H1 (cell line): ENCODE measurements at regions not wholly inside any gene's neighbourhood (a gene's known extent, or its start where the extent isn't known, plus 50 kb on each side); places are given as distances from the start of the nearest gene placed in this dataset.

Experiments
- CTCF ChIA-PET: fragments of 300-600 bp; sonication (Branson Sonifier 250); formaldehyde crosslinking; loops from one replicate; lab custom pipeline; 2021; ENCODE audit not compliant: partially characterized antibody; lab: Charles Lee
- POLR2A ChIA-PET: fragments of 300-600 bp; sonication (Branson Sonifier 250); formaldehyde crosslinking; loops from one replicate; lab custom pipeline; 2021; ENCODE audit warnings: inconsistent platforms; ENCODE audit not compliant: partially characterized antibody; lab: Charles Lee
- DNase-seq, 2 experiments: peaks; one replicate each; pipeline versions ENCODE4 v3.0.0 to v3.0.0-alpha.2; 2010 to 2022; ENCODE audit warnings: low spot score in 2 of 2, low read depth in 1 of 2, mixed read lengths in 1 of 2
- FAIRE-seq: peaks from 2 replicates; lab custom pipeline; 2011; peaks lifted over from hg19 to GRCh38; lab: Jason Lieb, UNC
- H2AFZ ChIP-seq: 2 replicates; pipeline ENCODE4 v1.8.1; 2012; ENCODE audit warnings: low read length, inconsistent platforms
- H2AK5ac ChIP-seq: 2 replicates; pipeline ENCODE4 v1.6.1; 2013; ENCODE audit warnings: low read depth, low read length
- H2BK120ac ChIP-seq: replicated peaks from 2 replicates; pipeline ENCODE3; 2013; ENCODE audit warnings: low read depth, low read length, inconsistent platforms
- H2BK12ac ChIP-seq: 2 replicates; pipeline ENCODE4 v1.6.1; 2013; ENCODE audit warnings: low read depth, low read length
- H2BK15ac ChIP-seq: 2 replicates; pipeline ENCODE4 v1.6.1; 2013; ENCODE audit warnings: low read length
- H2BK20ac ChIP-seq: 2 replicates; pipeline ENCODE4 v1.6.1; 2013; ENCODE audit warnings: low read length
- H2BK5ac ChIP-seq: 2 replicates; pipeline ENCODE4 v1.6.1; 2013; ENCODE audit warnings: low read depth, low read length
- H3K14ac ChIP-seq: 2 replicates; pipeline ENCODE4 v1.6.1; 2013; ENCODE audit warnings: inconsistent platforms; ENCODE audit not compliant: insufficient read length
- H3K18ac ChIP-seq: 2 replicates; pipeline ENCODE4 v1.6.1; 2013; ENCODE audit warnings: low read length; ENCODE audit errors: extremely low read depth
- H3K23ac ChIP-seq: 2 replicates; pipeline ENCODE4 v1.6.1; 2013; ENCODE audit warnings: inconsistent platforms; ENCODE audit not compliant: insufficient read length
- H3K23me2 ChIP-seq: 2 replicates; pipeline ENCODE4 v1.6.1; 2013; ENCODE audit warnings: low read depth, low read length
- H3K27ac ChIP-seq: 2 replicates; pipeline ENCODE4 v1.6.1; 2011; ENCODE audit warnings: low read depth, low read length, inconsistent platforms
- H3K27me3 ChIP-seq, 4 experiments: replicated peaks in 1 of 4; 1 replicate in 1 of 4; 2 replicates in 3 of 4; pipeline versions ENCODE4 v1.6.1 to v1.8.1; 2011 to 2013; ENCODE audit warnings: low read length in 3 of 4, mild to moderate bottlenecking in 3 of 4, inconsistent platforms in 2 of 4, mixed read lengths in 2 of 4, moderate library complexity in 1 of 4; ENCODE audit not compliant: control insufficient read depth in 3 of 4, insufficient read depth in 3 of 4; ENCODE audit errors: extremely low read depth in 1 of 4
- H3K36me3 ChIP-seq, 4 experiments: 2 replicates each; pipeline versions ENCODE4 v1.6.1 to v1.8.1; 2011 to 2013; ENCODE audit warnings: mild to moderate bottlenecking in 4 of 4, low read length in 3 of 4, moderate library complexity in 2 of 4, control low read depth in 1 of 4, inconsistent platforms in 1 of 4; ENCODE audit not compliant: insufficient read depth in 4 of 4, control insufficient read depth in 2 of 4
- H3K4ac ChIP-seq: replicated peaks from 2 replicates; pipeline ENCODE3; 2013; ENCODE audit warnings: low read length, low read depth, mixed read lengths, inconsistent platforms; ENCODE audit not compliant: insufficient read length
- H3K4me1 ChIP-seq, 4 experiments: replicated peaks in 1 of 4; 1 replicate in 1 of 4; 2 replicates in 3 of 4; pipeline versions ENCODE4 v1.6.1 to v1.8.1; 2011 to 2013; ENCODE audit warnings: low read length in 3 of 4, inconsistent platforms in 2 of 4, mixed read lengths in 1 of 4; ENCODE audit not compliant: insufficient read depth in 4 of 4, control insufficient read depth in 3 of 4
- H3K4me2 ChIP-seq, 2 experiments: 2 replicates each; pipeline versions ENCODE4 v1.6.1 to v1.8.1; 2011 to 2013; ENCODE audit warnings: low read depth in 2 of 2, low read length in 2 of 2, control low read depth in 1 of 2, inconsistent platforms in 1 of 2, mild to moderate bottlenecking in 1 of 2; ENCODE audit not compliant: insufficient read depth in 1 of 2
- H3K4me3 ChIP-seq, 4 experiments: fragments of 200-600, 300-600 bp in 1 of 4; sonication (generic), shearing (Covaris generic), sonication (Bioruptor Twin) in 1 of 4; 2 replicates each; pipeline versions ENCODE4 v1.5.1 to v1.8.1; 2011 to 2016; ENCODE audit warnings: low read length in 4 of 4, low read depth in 3 of 4, control low read depth in 2 of 4, inconsistent platforms in 2 of 4, mild to moderate bottlenecking in 2 of 4, mixed read lengths in 1 of 4, moderate library complexity in 1 of 4; ENCODE audit not compliant: insufficient read depth in 2 of 4; ENCODE audit errors: extremely low read depth in 1 of 4
- H3K56ac ChIP-seq: replicated peaks from 2 replicates; pipeline ENCODE3; 2013; ENCODE audit warnings: low read depth, mild to moderate bottlenecking, mixed read lengths, low read length, inconsistent platforms; ENCODE audit not compliant: insufficient read length
- H3K79me1 ChIP-seq: 2 replicates; pipeline ENCODE4 v1.6.1; 2013; ENCODE audit warnings: low read depth, low read length, control low read depth
- H3K79me2 ChIP-seq, 2 experiments: 2 replicates each; pipeline versions ENCODE4 v1.6.1 to v1.8.1; 2012 to 2013; ENCODE audit warnings: low read length in 2 of 2, mild to moderate bottlenecking in 2 of 2, inconsistent platforms in 1 of 2; ENCODE audit not compliant: insufficient read depth in 2 of 2, control insufficient read depth in 1 of 2
- H3K9ac ChIP-seq, 4 experiments: replicated peaks in 1 of 4; 1 replicate in 1 of 4; 2 replicates in 3 of 4; pipeline versions ENCODE4 v1.6.1 to v1.8.1; 2011 to 2013; ENCODE audit warnings: low read depth in 3 of 4, low read length in 3 of 4, control low read depth in 2 of 4, mild to moderate bottlenecking in 2 of 4, moderate library complexity in 2 of 4, inconsistent platforms in 1 of 4; ENCODE audit errors: extremely low read depth in 1 of 4
- H3K9me3 ChIP-seq, 2 experiments: 2 replicates each; pipeline versions ENCODE4 v1.6.1 to v1.8.1; 2012 to 2013; ENCODE audit warnings: mild to moderate bottlenecking in 2 of 2, moderate library complexity in 2 of 2, control low read depth in 1 of 2, inconsistent platforms in 1 of 2, low read depth in 1 of 2, low read length in 1 of 2, mixed read lengths in 1 of 2; ENCODE audit not compliant: insufficient read depth in 2 of 2
- H4K20me1 ChIP-seq, 2 experiments: replicated peaks in 1 of 2; 2 replicates each; pipeline versions ENCODE3 to v1.8.1; 2011 to 2013; ENCODE audit warnings: inconsistent platforms in 2 of 2, low read length in 2 of 2, mild to moderate bottlenecking in 1 of 2; ENCODE audit not compliant: insufficient read depth in 2 of 2, control insufficient read depth in 1 of 2
- H4K5ac ChIP-seq: 2 replicates; pipeline ENCODE4 v1.6.1; 2013; ENCODE audit warnings: low read length, low read depth, mixed read lengths, inconsistent platforms; ENCODE audit not compliant: insufficient read length
- H4K8ac ChIP-seq: 2 replicates; pipeline ENCODE4 v1.8.0; 2013; ENCODE audit warnings: mild to moderate bottlenecking, moderate library complexity, low read length, inconsistent platforms; ENCODE audit not compliant: insufficient read depth; ENCODE audit errors: extremely low read depth
- H4K91ac ChIP-seq: replicated peaks from 2 replicates; pipeline ENCODE3; 2013; ENCODE audit warnings: low read length, mixed read lengths, inconsistent platforms; ENCODE audit not compliant: insufficient read length
- BRCA1 ChIP-seq: IDR thresholded peaks from 2 replicates; pipeline ENCODE4 v1.6.1; 2012; ENCODE audit warnings: low read depth, low read length, improper control_type of control experiment
- CBX8 ChIP-seq: fragments of 300-800, 300-1000 bp; sonication (generic); IDR thresholded peaks from 2 replicates; pipeline ENCODE4 v1.7.1; 2016; ENCODE audit warnings: low read depth, low read length, borderline replicate concordance
- CTBP2 ChIP-seq: IDR thresholded peaks from 2 replicates; pipeline ENCODE4 v1.7.0; 2011; ENCODE audit warnings: borderline replicate concordance, mild to moderate bottlenecking, moderate library complexity, mixed read lengths, low read length; ENCODE audit not compliant: insufficient read depth, insufficient read length
- E2F6 ChIP-seq: IDR thresholded peaks from 2 replicates; pipeline ENCODE4 v1.6.1; 2012; ENCODE audit warnings: inconsistent platforms
- GTF2F1 ChIP-seq: IDR thresholded peaks from 2 replicates; pipeline ENCODE4 v1.6.1; 2012; ENCODE audit warnings: low read depth, low read length, improper control_type of control experiment, borderline replicate concordance
- HDAC2 ChIP-seq, 2 experiments: fragments of 300-600 bp in 1 of 2; sonication (generic) in 1 of 2; IDR thresholded peaks; 2 replicates each; pipeline ENCODE4 v1.6.1; 2011 to 2012; ENCODE audit warnings: low read depth in 2 of 2, low read length in 2 of 2, mild to moderate bottlenecking in 2 of 2, moderate library complexity in 2 of 2, borderline replicate concordance in 1 of 2, inconsistent platforms in 1 of 2
- KDM1A ChIP-seq: fragments of 200-600, 300-600 bp; sonication (generic); IDR thresholded peaks from 2 replicates; pipeline ENCODE4 v1.7.1; 2016; ENCODE audit warnings: mild to moderate bottlenecking, low read length, borderline replicate concordance
- KDM5A ChIP-seq: fragments of 200-600 bp; IDR thresholded peaks from 2 replicates; pipeline ENCODE4 v1.7.1; 2012; ENCODE audit warnings: mild to moderate bottlenecking, low read length, inconsistent platforms, mixed read lengths
- NANOG ChIP-seq: IDR thresholded peaks from 2 replicates; pipeline ENCODE4 v1.6.1; 2011; ENCODE audit warnings: low read length, low read depth, mild to moderate bottlenecking, inconsistent platforms; ENCODE audit not compliant: insufficient read depth, poor library complexity, severe bottlenecking
- NRF1 ChIP-seq: IDR thresholded peaks from 2 replicates; pipeline ENCODE4 v1.6.1; 2011; ENCODE audit warnings: mild to moderate bottlenecking, low read depth, low read length, improper control_type of control experiment
- POLR2AphosphoS5 ChIP-seq: IDR thresholded peaks from 2 replicates; pipeline ENCODE4 v1.6.1; 2011; ENCODE audit warnings: low read depth, low read length
- SP2 ChIP-seq: IDR thresholded peaks from 2 replicates; pipeline ENCODE4 v1.6.1; 2012; ENCODE audit warnings: mild to moderate bottlenecking, low read length, inconsistent platforms
- TAF1 ChIP-seq: IDR thresholded peaks from 2 replicates; pipeline ENCODE4 v1.6.1; 2011; ENCODE audit warnings: mild to moderate bottlenecking, low read depth, low read length
- TAF7 ChIP-seq: optimal IDR thresholded peaks from 2 replicates; pipeline ENCODE3; 2011; ENCODE audit warnings: low read depth, mild to moderate bottlenecking, inconsistent platforms, low read length, moderate library complexity, borderline replicate concordance
- TCF12 ChIP-seq: IDR thresholded peaks from 2 replicates; pipeline ENCODE4 v1.6.1; 2011; ENCODE audit warnings: low read depth, mild to moderate bottlenecking, low read length
- WGBS, 2 experiments: shearing (Covaris generic) in 1 of 2; methylation state at CpG; one replicate each; pipeline versions ENCODE4 v1.1.6 to v1.1.7; 2013 to 2015; ENCODE audit warnings: low lambda C conversion rate in 2 of 2, mixed read lengths in 2 of 2, inconsistent platforms in 1 of 2, low coverage in 1 of 2, missing lambda C conversion rate in 1 of 2; ENCODE audit not compliant: insufficient replicate concordance in 2 of 2, insufficient coverage in 1 of 2, insufficient read length in 1 of 2; ENCODE audit errors: extremely low coverage in 1 of 2, missing lambda C conversion rate in 1 of 2; 5-methylcytosine and 5-hydroxymethylcytosine counted together

DNA sequence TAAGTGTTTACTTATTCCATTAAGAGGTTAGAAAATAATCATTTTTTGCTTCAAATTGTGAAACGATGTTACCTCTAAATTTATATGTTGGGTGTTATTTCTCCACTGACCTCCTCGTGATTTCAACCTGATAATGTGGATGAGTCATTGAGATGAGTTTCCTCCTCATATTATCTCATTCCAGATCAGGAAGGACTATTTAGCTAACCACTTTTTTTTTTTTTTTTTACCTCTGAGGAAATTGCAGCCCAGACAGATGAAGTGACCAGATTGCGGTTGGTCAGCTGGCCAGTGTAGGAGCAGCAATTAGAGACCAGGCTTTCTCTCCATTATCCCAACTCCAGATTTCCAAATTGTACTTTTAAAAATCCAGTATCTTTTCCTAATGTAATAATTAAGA is 248.7 kb downstream of the FZD1 start:
- Histone ChIP-seq H3K56ac (no peak overlapping the region), H3K23ac (no peak overlapping the region), H3K4me2 (no peak overlapping the region), H3K4me3 (no peak overlapping the region), H2BK12ac (no peak overlapping the region), H3K9ac (no peak overlapping the region), H2BK5ac (no peak overlapping the region), H3K18ac (no peak overlapping the region), H3K27ac (no peak overlapping the region), H3K9me3 (no peaks in the 10 kb centered on the region), H3K27me3 (no peaks in the 10 kb centered on the region), H2AK5ac (no peak overlapping the region), H2AFZ (no peak overlapping the region), H2BK20ac (no peak overlapping the region), H3K23me2 (no peaks in the 10 kb centered on the region), H3K79me2 (no peaks in the 10 kb centered on the region), H2BK15ac (no peak overlapping the region), H4K5ac (no peak overlapping the region), H2BK120ac (no peak overlapping the region), H4K20me1 (no peaks in the 10 kb centered on the region), H4K91ac (no peak overlapping the region), H4K8ac (no peak overlapping the region), H3K4me1 (no peaks in the 10 kb centered on the region), H3K14ac (no peak overlapping the region), H3K79me1 (no peaks in the 10 kb centered on the region), H3K4ac (no peak overlapping the region), H3K36me3 (no peaks in the 10 kb centered on the region)
- ChIA-PET POLR2A (no interaction called here), CTCF (no interaction called here)
- no peak for FAIRE-seq
- DNase-seq, result no peak
- WGBS, 2 experiments, result 93% methylated on average over 3 of the region's 3 CpGs; no CpG with 5 or more reads in 1 of the 2 experiments
- TF ChIP-seq CTBP2 (no peak), KDM5A (no peak), NRF1 (no peak), TAF1 (no peak), TCF12 (no peak), SP2 (no peak), POLR2AphosphoS5 (no peak), NANOG (no peak), KDM1A (no peak), CBX8 (no peak), E2F6 (no peak), GTF2F1 (no peak), BRCA1 (no peak), HDAC2 (IDR thresholded peaks at IDR 0.05; ENCODE audit: borderline replicate concordance in 1 of 2, low read depth in 2 of 2, low read length in 2 of 2) (no peak), TAF7 (no peak)
